Ovary (tissue), 7 donors: ENCODE measurements at regions not wholly inside any gene's neighbourhood (a gene's known extent, or its start where the extent isn't known, plus 50 kb on each side); places are given as distances from the start of the nearest gene placed in this dataset.

ENCODE experiments used
- DNase-seq, 5 donors: peaks; one replicate each; pipeline ENCODE4 v3.0.0-alpha.2; 2019 to 2020
- H3K27ac ChIP-seq, 2 donors: fragments of 200-600 bp; one replicate each; pipeline versions ENCODE4 v1.5.1 to v1.8.0; 2019 to 2022
- H3K27me3 ChIP-seq: fragments of 200-600 bp; one replicate; pipeline ENCODE4 v1.8.0; 2022
- H3K36me3 ChIP-seq: fragments of 200-600 bp; sonication (generic); one replicate; pipeline ENCODE4 v1.5.1; 2019
- H3K4me1 ChIP-seq: one replicate; pipeline ENCODE4 v1.8.1; 2013; ENCODE audit warnings: mild to moderate bottlenecking, moderate library complexity; ENCODE audit not compliant: insufficient read depth
- H3K4me3 ChIP-seq: fragments of 200-600 bp; sonication (generic); one replicate; pipeline ENCODE4 v1.5.1; 2017
- H3K9me3 ChIP-seq, 2 donors: fragments of 200-600 bp in 1 of 2; sonication (generic) in 1 of 2; one replicate each; pipeline versions ENCODE4 v1.5.1 to v1.8.1; 2013 to 2019; ENCODE audit warnings: mild to moderate bottlenecking in 1 of 2, moderate library complexity in 1 of 2
- CTCF ChIP-seq, 3 donors: fragments of 450-650 bp in 2 of 3; fragments of 200-600 bp in 1 of 3; IDR thresholded peaks; one replicate each; pipeline versions ENCODE4 v1.5.1 to v1.8.0; 2016 to 2022; ENCODE audit warnings: antibody characterized with exemption in 3 of 3, mild to moderate bottlenecking in 1 of 3
- EP300 ChIP-seq: sonication (generic); formaldehyde crosslinking; IDR thresholded peaks from one replicate; pipeline ENCODE4 v1.6.1; 2017; ENCODE audit warnings: antibody characterized with exemption
- POLR2A ChIP-seq: fragments of 450-650 bp; IDR thresholded peaks from one replicate; pipeline ENCODE4 v1.6.1; 2017; ENCODE audit warnings: antibody characterized with exemption, mild to moderate bottlenecking, moderate library complexity
- WGBS, 3 donors: extraction: QIAGEN DNeasy Blood & Tissue Kit in 1 of 3; methylation state at CpG; one replicate each; pipeline versions ENCODE4 v1.1.5 to v1.1.7; 2013 to 2017; 5-methylcytosine and 5-hydroxymethylcytosine counted together
- intact Hi-C, 4 donors: fragments of 100-400 bp; cut with DNase I; formaldehyde crosslinking; loops; one replicate each; pipeline versions ENCODE4 v1.11.0 to v1.15.1; 2022 to 2023
- donor health status: DM: no; HTN: no; CAD: no; lungs with moderate emphysema.
- donor health status: DM: no; HTN: no; CAD: no.
- donor health status: Bipolar disorder and iron deficiency.
- donor health status: DM: no; HTN: no; CAD: no.
- donor health status: DM: yes; HTN: yes; CAD: no.

GRCh38 chr11:119788096-119788883, 59.3 kb upstream of the NECTIN1 start:
- DNase-seq: no peak
- intact Hi-C loops: no loop called here
- 83 to 87% (median 86%) methylated on average over 12 of the region's 12 CpGs for WGBS, 3 donors

GRCh38 chr11:119787074-119787461, 58.1 kb upstream of the NECTIN1 start:
- no peak for DNase-seq
- 89 to 91% (median 90%) methylated on average over 6 of the region's 6 CpGs for WGBS, 3 donors
- TF ChIP-seq EP300: no peak
- no peak for TF ChIP-seq CTCF (IDR thresholded peaks at IDR 0.05)
- TF ChIP-seq POLR2A: no peak

More at GRCh38 chr11:119788096-119788883, 59.3 kb upstream of the NECTIN1 start:
- Histone ChIP-seq H3K9me3 (no peaks in the 10 kb centered on the region), H3K36me3 (no peaks in the 10 kb centered on the region), H3K27ac (no peak overlapping the region), H3K27me3 (no peaks in the 10 kb centered on the region), H3K4me3 (no peak overlapping the region), H3K4me1 (no peaks in the 10 kb centered on the region)
- TF ChIP-seq POLR2A: no peak
- TF ChIP-seq CTCF (IDR thresholded peaks at IDR 0.05): no peak
- TF ChIP-seq EP300: no peak

GRCh38 chr11:119786431-119787073, 57.6 kb upstream of the NECTIN1 start:
- H3K4me3 ChIP-seq: no peak overlapping the region
- H3K9me3 ChIP-seq: no peaks in the 10 kb centered on the region
- WGBS, 3 donors: 92 to 94% (median 93%) methylated on average over 10 of the region's 10 CpGs
- no peak overlapping the region for H3K27ac ChIP-seq
- no peak for DNase-seq
- no peaks in the 10 kb centered on the region for H3K36me3 ChIP-seq
- TF ChIP-seq EP300 (no peak), POLR2A (no peak), CTCF (IDR thresholded peaks at IDR 0.05) (no peak)
- intact Hi-C loops: no loop called here
- H3K27me3 ChIP-seq: no peaks in the 10 kb centered on the region
- H3K4me1 ChIP-seq: no peaks in the 10 kb centered on the region

More at GRCh38 chr11:119787074-119787461, 58.1 kb upstream of the NECTIN1 start:
- H3K36me3 ChIP-seq: no peaks in the 10 kb centered on the region
- intact Hi-C loops: no loop called here
- H3K27me3 ChIP-seq: no peaks in the 10 kb centered on the region
- H3K9me3 ChIP-seq: no peaks in the 10 kb centered on the region
- H3K27ac ChIP-seq: no peak overlapping the region
- no peak overlapping the region for H3K4me3 ChIP-seq
- H3K4me1 ChIP-seq: no peaks in the 10 kb centered on the region

- Histone ChIP-seq H3K36me3 (no peaks in the 10 kb centered on the region), H3K4me1 (no peaks in the 10 kb centered on the region), H3K27ac (no peak overlapping the region), H3K9me3 (no peaks in the 10 kb centered on the region), H3K4me3 (no peak overlapping the region), H3K27me3 (no peaks in the 10 kb centered on the region)
- intact Hi-C loops: no loop called here
- DNase-seq: no peak
- TF ChIP-seq EP300: no peak
- TF ChIP-seq POLR2A: no peak
- TF ChIP-seq CTCF (IDR thresholded peaks at IDR 0.05): no peak
- WGBS, 3 donors: 57 to 74% (median 67%) methylated on average over 2 of the region's 2 CpGs
Measured at GRCh38 chr11:119785131-119785530, 56.1 kb upstream of the NECTIN1 start.
